ENCODE measurements at regions not wholly inside any gene's neighbourhood (a gene's known extent, or its start where the extent isn't known, plus 50 kb on each side); places are given as distances from the start of the nearest gene placed in this dataset.

DNA sequence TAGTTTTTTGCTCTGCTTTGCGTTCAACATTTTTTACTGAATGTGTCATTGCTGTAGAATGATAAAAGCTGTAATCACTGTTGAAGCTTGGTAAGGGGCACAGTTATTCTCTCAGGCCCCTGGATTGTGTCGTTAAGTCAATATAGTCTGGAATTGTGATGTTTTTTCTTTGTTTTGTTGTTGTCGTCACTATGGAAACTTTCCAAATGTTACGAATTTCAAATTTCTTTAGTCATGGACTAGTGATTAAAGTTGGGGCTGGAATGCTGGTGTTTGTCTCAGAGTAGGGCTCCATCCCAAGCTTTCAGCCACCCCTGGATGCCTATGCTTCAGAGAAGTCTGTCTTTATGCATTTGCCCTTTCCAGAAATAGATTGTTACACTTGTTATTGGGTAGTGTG, 287.2 kb downstream of the CDH19 start:
- TF ChIP-seq POLR2A (IDR thresholded peaks at IDR 0.05), result no peak
- TF ChIP-seq, protein P1, sequence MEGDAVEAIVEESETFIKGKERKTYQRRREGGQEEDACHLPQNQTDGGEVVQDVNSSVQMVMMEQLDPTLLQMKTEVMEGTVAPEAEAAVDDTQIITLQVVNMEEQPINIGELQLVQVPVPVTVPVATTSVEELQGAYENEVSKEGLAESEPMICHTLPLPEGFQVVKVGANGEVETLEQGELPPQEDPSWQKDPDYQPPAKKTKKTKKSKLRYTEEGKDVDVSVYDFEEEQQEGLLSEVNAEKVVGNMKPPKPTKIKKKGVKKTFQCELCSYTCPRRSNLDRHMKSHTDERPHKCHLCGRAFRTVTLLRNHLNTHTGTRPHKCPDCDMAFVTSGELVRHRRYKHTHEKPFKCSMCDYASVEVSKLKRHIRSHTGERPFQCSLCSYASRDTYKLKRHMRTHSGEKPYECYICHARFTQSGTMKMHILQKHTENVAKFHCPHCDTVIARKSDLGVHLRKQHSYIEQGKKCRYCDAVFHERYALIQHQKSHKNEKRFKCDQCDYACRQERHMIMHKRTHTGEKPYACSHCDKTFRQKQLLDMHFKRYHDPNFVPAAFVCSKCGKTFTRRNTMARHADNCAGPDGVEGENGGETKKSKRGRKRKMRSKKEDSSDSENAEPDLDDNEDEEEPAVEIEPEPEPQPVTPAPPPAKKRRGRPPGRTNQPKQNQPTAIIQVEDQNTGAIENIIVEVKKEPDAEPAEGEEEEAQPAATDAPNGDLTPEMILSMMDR (IDR thresholded peaks at IDR 0.05), result no peak
- WGBS, 2 donors, result 65 to 76% methylated on average over 4 of the region's 4 CpGs
- Histone ChIP-seq H3K27me3 (no peaks in the 10 kb centered on the region), H3K36me3 (ENCODE audit: low read depth, missing control alignments) (no peaks in the 10 kb centered on the region), H3K4me1 (no peaks in the 10 kb centered on the region), H3K27ac (no peak overlapping the region), H3K4me3 (no peak overlapping the region), H3K9me3 (no peaks in the 10 kb centered on the region)
- intact Hi-C loops (cut with DNase I; ENCODE audit: low total_unique reads), result no loop called here
- DNase-seq, result no peak

DNA sequence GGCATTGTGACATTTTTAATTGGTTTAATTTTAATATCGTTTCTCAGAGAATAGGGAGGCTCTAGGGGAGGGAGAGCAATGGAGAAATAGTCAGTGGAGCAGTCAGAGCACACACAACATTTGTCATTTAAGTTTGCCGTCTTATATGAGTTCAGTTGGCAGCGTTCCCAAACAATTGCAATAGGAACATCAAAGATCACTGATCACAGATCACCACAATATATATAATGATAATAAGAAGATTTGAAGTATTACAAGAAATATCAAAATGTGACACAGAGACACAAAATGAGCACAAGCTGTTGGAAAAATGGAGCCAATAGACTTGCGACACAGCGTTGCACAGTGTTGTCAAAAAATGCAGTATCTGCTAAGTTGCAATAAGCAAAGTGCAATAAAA, 303.7 kb downstream of the CDH19 start:
- Histone ChIP-seq H3K27ac (no peak overlapping the region), H3K4me1 (no peaks in the 10 kb centered on the region), H3K9me3 (no peaks in the 10 kb centered on the region), H3K36me3 (ENCODE audit: low read depth, missing control alignments) (no peaks in the 10 kb centered on the region), H3K4me3 (no peak overlapping the region), H3K27me3 (no peaks in the 10 kb centered on the region)
- no peak for DNase-seq
- intact Hi-C loops (cut with DNase I; ENCODE audit: low total_unique reads), result no loop called here
- WGBS, 2 donors, result 85 to 86% methylated on average over 5 of the region's 5 CpGs
- TF ChIP-seq, protein P1 (IDR thresholded peaks at IDR 0.05), result no peak
- TF ChIP-seq POLR2A (IDR thresholded peaks at IDR 0.05), result no peak

DNA sequence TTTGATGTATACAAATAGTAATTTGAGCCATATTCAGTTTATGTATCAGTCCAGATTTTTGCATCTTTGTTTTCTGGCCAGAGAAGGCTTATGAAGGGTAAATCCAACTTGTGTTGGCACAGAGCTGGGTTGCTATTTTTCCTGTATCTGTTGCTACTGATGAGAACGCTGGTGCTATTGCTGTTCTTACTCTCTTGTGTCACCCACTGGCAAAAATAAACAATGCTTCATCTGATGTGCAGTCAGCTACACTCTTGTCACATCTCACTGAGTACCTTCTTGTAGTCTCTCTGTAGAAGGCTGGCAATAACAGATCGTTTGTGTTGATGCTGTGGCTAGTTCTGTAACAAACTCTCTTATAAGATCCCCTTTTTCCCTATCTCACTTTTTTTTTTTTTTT, 323.4 kb downstream of the CDH19 start:
- TF ChIP-seq POLR2A (IDR thresholded peaks at IDR 0.05), result no peak
- TF ChIP-seq, protein P1 (IDR thresholded peaks at IDR 0.05), result no peak
- 56 to 63% methylated on average over 2 of the region's 2 CpGs for WGBS, 2 donors
- Histone ChIP-seq H3K27ac (no peak overlapping the region), H3K27me3 (no peaks in the 10 kb centered on the region), H3K4me3 (no peak overlapping the region), H3K9me3 (no peaks in the 10 kb centered on the region), H3K4me1 (no peaks in the 10 kb centered on the region), H3K36me3 (ENCODE audit: low read depth, missing control alignments) (no peaks in the 10 kb centered on the region)
- DNase-seq, result no peak
- intact Hi-C loops (cut with DNase I; ENCODE audit: low total_unique reads), result no loop called here

DNA sequence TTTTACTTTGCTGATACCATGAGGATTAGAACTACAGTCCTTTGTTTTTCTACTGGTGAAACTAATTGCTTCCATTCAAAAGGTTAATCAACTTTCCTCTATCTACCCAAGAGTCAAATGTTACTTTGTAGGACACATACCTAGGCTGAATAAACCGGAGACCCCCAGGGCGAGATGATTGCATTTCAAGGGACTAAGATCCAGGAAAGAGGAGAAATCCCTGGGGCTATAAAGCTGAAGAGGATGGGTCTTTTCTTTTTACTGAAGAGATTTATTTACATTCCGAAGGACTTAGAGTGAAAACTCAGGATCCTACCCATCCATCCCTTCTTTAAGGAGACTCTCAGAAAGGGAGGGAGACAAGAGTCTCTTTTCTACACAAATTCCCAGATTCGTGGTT, 331.9 kb downstream of the CDH19 start:
- Histone ChIP-seq H3K4me1 (no peaks in the 10 kb centered on the region), H3K9me3 (no peaks in the 10 kb centered on the region), H3K27ac (no peak overlapping the region), H3K27me3 (no peaks in the 10 kb centered on the region), H3K36me3 (ENCODE audit: low read depth, missing control alignments) (no peaks in the 10 kb centered on the region), H3K4me3 (no peak overlapping the region)
- TF ChIP-seq, protein P1 (IDR thresholded peaks at IDR 0.05), result no peak
- TF ChIP-seq POLR2A (IDR thresholded peaks at IDR 0.05), result no peak
- intact Hi-C loops (cut with DNase I; ENCODE audit: low total_unique reads), result no loop called here
- WGBS, 2 donors, result 34 to 49% methylated on average over 4 of the region's 4 CpGs
- DNase-seq, result no peak

DNA sequence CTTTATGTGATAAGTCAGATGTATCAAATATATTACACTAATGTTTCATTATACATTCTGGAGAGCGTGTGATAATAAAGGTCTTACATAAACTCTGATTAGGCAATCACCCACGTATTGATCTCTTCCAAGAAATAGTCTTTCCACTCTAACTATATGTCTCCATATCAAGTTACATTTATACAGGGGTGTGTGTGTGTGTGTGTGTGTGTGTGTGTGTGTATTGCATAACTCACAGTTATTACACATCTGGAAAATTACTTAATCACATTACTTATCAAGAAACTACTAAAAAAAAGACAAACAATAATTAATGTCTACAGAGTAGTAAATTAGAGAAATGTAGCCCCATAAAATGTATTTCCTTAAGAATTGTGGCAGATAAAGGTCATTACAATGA, 339.8 kb downstream of the CDH19 start:
- WGBS, 2 donors, result 38 to 68% methylated on average over 2 of the region's 2 CpGs
- intact Hi-C loops (cut with DNase I; ENCODE audit: low total_unique reads), result no loop called here
- TF ChIP-seq, protein P1 (IDR thresholded peaks at IDR 0.05), result no peak
- TF ChIP-seq POLR2A (IDR thresholded peaks at IDR 0.05), result no peak

More for the DNA sequence above, 339.8 kb downstream of the CDH19 start:
- Histone ChIP-seq H3K9me3 (no peaks in the 10 kb centered on the region), H3K27ac (no peak overlapping the region), H3K36me3 (ENCODE audit: low read depth, missing control alignments) (no peaks in the 10 kb centered on the region), H3K27me3 (no peaks in the 10 kb centered on the region), H3K4me3 (no peak overlapping the region), H3K4me1 (no peaks in the 10 kb centered on the region)
- no peak for DNase-seq
